ENCODE measurements at regions not wholly inside any gene's neighbourhood (a gene's known extent, or its start where the extent isn't known, plus 50 kb on each side); places are given as distances from the start of the nearest gene placed in this dataset.

GRCh38 chr11:10371926-10372641 lies 67.2 kb downstream of the ADM start (continued):
- TF ChIP-seq CHD7 (IDR thresholded peaks at IDR 0.05; ENCODE audit: insufficient replicate concordance, low read length) = no peak
- TF ChIP-seq TCF12 (IDR thresholded peaks at IDR 0.05; ENCODE audit: low read depth, low read length) = no peak
- no peak for TF ChIP-seq PHF8 (conservative IDR thresholded peaks at IDR 0.05; ENCODE audit: low read depth, low read length)
- TF ChIP-seq TEAD4 (IDR thresholded peaks at IDR 0.05; ENCODE audit: low read depth, low read length) = no peak
- TF ChIP-seq ATF2 (IDR thresholded peaks at IDR 0.05; ENCODE audit: low read length) = no peak
- TF ChIP-seq POLR2A (IDR thresholded peaks at IDR 0.05; ENCODE audit: control extremely low read depth in 1 of 2, low read depth in 2 of 2, low read length in 2 of 2) = no peak
- no peak for TF ChIP-seq CHD2 (IDR thresholded peaks at IDR 0.05; ENCODE audit: low read length)
- TF ChIP-seq SUZ12 (IDR thresholded peaks at IDR 0.05; ENCODE audit: low read length) = no peak
- TF ChIP-seq SIX5 (IDR thresholded peaks at IDR 0.05; ENCODE audit: low read depth, low read length) = no peak
- TF ChIP-seq KDM4A (IDR thresholded peaks at IDR 0.05; ENCODE audit: low read depth, low read length, severe bottlenecking) = no peak
